Fibroblast of lung (primary cell): ENCODE measurements at regions not wholly inside any gene's neighbourhood (a gene's known extent, or its start where the extent isn't known, plus 50 kb on each side); places are given as distances from the start of the nearest gene placed in this dataset.

ENCODE experiments used
- CTCF ChIP-seq, 2 donors: IDR thresholded peaks in 1 of 2; conservative IDR thresholded peaks in 1 of 2; 1 replicate in 1 of 2; 2 replicates in 1 of 2; pipeline ENCODE4 v1.5.1; 2011 to 2012; ENCODE audit warnings: low read length in 2 of 2, control low read depth in 1 of 2, inconsistent platforms in 1 of 2, low read depth in 1 of 2, mild to moderate bottlenecking in 1 of 2
- EZH2 ChIP-seq: IDR thresholded peaks from 2 replicates; pipeline ENCODE4 v1.5.1; 2012; ENCODE audit warnings: low read length, control low read depth, mild to moderate bottlenecking; ENCODE audit errors: missing control alignments

DNA sequence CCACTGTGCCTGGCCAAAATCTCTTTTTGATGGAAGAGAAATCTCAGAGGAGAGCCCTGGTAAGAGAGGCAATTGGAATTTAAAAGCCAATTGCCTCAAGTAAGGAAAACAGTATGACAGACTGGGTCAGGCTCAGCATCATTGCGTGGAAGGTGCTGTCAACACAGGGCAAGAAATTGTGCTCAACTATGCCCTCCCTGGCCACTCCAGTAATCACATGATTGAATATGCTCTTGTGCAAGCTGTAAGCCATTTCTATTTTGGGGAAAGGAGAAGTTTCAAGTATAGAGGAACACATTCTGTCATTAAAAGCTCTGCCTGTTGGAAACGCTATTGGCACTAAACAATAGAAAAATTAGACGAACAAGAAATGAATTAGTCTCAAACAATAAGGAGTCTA, 1127.7 kb downstream of the REEP3 start:
- TF ChIP-seq CTCF (conservative IDR thresholded peaks at IDR 0.05 in 1 of 2, IDR thresholded peaks at IDR 0.05 in 1 of 2; ENCODE audit: low read depth in 1 of 2, low read length in 2 of 2) (no peak), EZH2 (no peak)
